B cell (primary cell): ENCODE measurements at regions not wholly inside any gene's neighbourhood (a gene's known extent, or its start where the extent isn't known, plus 50 kb on each side); places are given as distances from the start of the nearest gene placed in this dataset.

ENCODE experiments used
- ATAC-seq: fragments of 200-7000 bp; cut with Tn5 transposase; one replicate; pipeline ENCODE4 v1.10.0; 2021; ENCODE audit warnings: low read depth, mild to moderate bottlenecking, moderate number of reproducible peaks, moderate library complexity
- CTCF ChIA-PET: fragments of 350-600 bp; sonication (Branson Sonifier 250); formaldehyde crosslinking; loops from one replicate; lab custom pipeline; 2021; ENCODE audit warnings: antibody characterized with exemption, inconsistent platforms; lab: Charles Lee
- POLR2A ChIA-PET: fragments of 350-600 bp; sonication (Branson Sonifier 250); formaldehyde crosslinking; loops from one replicate; lab custom pipeline; 2021; ENCODE audit warnings: antibody characterized with exemption; lab: Charles Lee
- DNase-seq: peaks from one replicate; pipeline ENCODE4 v3.0.0; 2013
- H2AFZ ChIP-seq: 2 replicates; pipeline ENCODE4 v1.6.1; 2012; ENCODE audit warnings: mild to moderate bottlenecking, low read depth, low read length; ENCODE audit not compliant: insufficient read depth, poor library complexity, severe bottlenecking
- H3K27ac ChIP-seq, 2 donors: 1 replicate in 1 of 2; 2 replicates in 1 of 2; pipeline ENCODE4 v1.5.1; 2012 to 2013; ENCODE audit warnings: low read length in 2 of 2, mild to moderate bottlenecking in 2 of 2, moderate library complexity in 1 of 2
- H3K27me3 ChIP-seq, 4 experiments: fragments of 200-600 bp in 1 of 4; sonication (generic) in 1 of 4; replicated peaks in 1 of 4; 1 replicate in 2 of 4; 2 replicates in 2 of 4; pipeline versions ENCODE4 v1.6.1 to v1.7.0; 2013 to 2016; ENCODE audit warnings: low read length in 3 of 4, mild to moderate bottlenecking in 2 of 4, mixed read lengths in 1 of 4, moderate library complexity in 1 of 4; ENCODE audit not compliant: insufficient read depth in 4 of 4, control insufficient read depth in 3 of 4; ENCODE audit errors: control extremely low read depth in 1 of 4
- H3K36me3 ChIP-seq, 2 experiments: replicated peaks in 1 of 2; 1 replicate in 1 of 2; 2 replicates in 1 of 2; pipeline versions ENCODE4 v1.6.1 to v1.7.1; 2013; ENCODE audit warnings: low read length in 1 of 2; ENCODE audit not compliant: insufficient read depth in 2 of 2, control insufficient read depth in 1 of 2; ENCODE audit errors: control extremely low read depth in 1 of 2, extremely low read depth in 1 of 2
- H3K4me1 ChIP-seq, 2 donors: fragments of 200-600 bp in 1 of 2; sonication (generic) in 1 of 2; 1 replicate in 1 of 2; 2 replicates in 1 of 2; pipeline versions ENCODE4 v1.5.1 to v1.6.1; 2013 to 2017; ENCODE audit warnings: low read length in 2 of 2; ENCODE audit not compliant: control insufficient read depth in 2 of 2, insufficient read depth in 2 of 2
- H3K4me2 ChIP-seq: replicated peaks from 2 replicates; pipeline ENCODE3; 2012; ENCODE audit warnings: mild to moderate bottlenecking, low read depth, low read length; ENCODE audit not compliant: poor library complexity, severe bottlenecking
- H3K4me3 ChIP-seq, 5 experiments: fragments of 200-600 bp in 1 of 5; sonication (generic) in 1 of 5; 1 replicate in 3 of 5; 2 replicates in 2 of 5; pipeline versions ENCODE4 v1.5.1 to v1.7.0; 2011 to 2016; ENCODE audit warnings: low read length in 4 of 5, mild to moderate bottlenecking in 4 of 5, low read depth in 2 of 5, control low read depth in 1 of 5, moderate library complexity in 1 of 5; ENCODE audit not compliant: insufficient read depth in 1 of 5; ENCODE audit errors: control extremely low read depth in 1 of 5, extremely low read depth in 1 of 5
- H3K79me2 ChIP-seq: fragments of 200-600 bp; sonication (generic); one replicate; pipeline ENCODE4 v1.6.0; 2016; ENCODE audit warnings: low read length; ENCODE audit not compliant: control insufficient read depth, insufficient read depth
- H3K9ac ChIP-seq: fragments of 200-600 bp; sonication (generic); 2 replicates; pipeline ENCODE4 v1.6.1; 2017; ENCODE audit warnings: mild to moderate bottlenecking, low read length, moderate library complexity
- H3K9me3 ChIP-seq, 3 donors: one replicate each; pipeline versions ENCODE4 v1.6.1 to v1.7.1; 2013; ENCODE audit warnings: low read length in 2 of 3; ENCODE audit not compliant: control insufficient read depth in 2 of 3, insufficient read depth in 1 of 3; ENCODE audit errors: control extremely low read depth in 1 of 3
- H4K20me1 ChIP-seq: 2 replicates; pipeline ENCODE4 v1.6.0; 2012; ENCODE audit warnings: mild to moderate bottlenecking, low read length; ENCODE audit not compliant: insufficient read depth, control insufficient read depth, poor library complexity, severe bottlenecking
- H3K27ac Mint-ChIP-seq: one replicate; pipeline ENCODE4 v1.8.0; 2021; ENCODE audit warnings: mixed read lengths
- H3K27me3 Mint-ChIP-seq: one replicate; pipeline ENCODE4 v1.8.0; 2021; ENCODE audit warnings: mixed read lengths
- H3K4me1 Mint-ChIP-seq: one replicate; pipeline ENCODE4 v1.8.0; 2021; ENCODE audit warnings: mixed read lengths
- H3K4me3 Mint-ChIP-seq: one replicate; pipeline ENCODE4 v1.8.0; 2021; ENCODE audit warnings: mixed read lengths
- H3K9me3 Mint-ChIP-seq: one replicate; pipeline ENCODE4 v1.8.0; 2022; ENCODE audit warnings: mixed read lengths; ENCODE audit not compliant: insufficient read depth
- CTCF ChIP-seq: fragments of 200-600 bp; IDR thresholded peaks from one replicate; pipeline ENCODE4 v1.8.0; 2022; ENCODE audit warnings: antibody characterized with exemption, mild to moderate bottlenecking
- EZH2 ChIP-seq: IDR thresholded peaks from 2 replicates; pipeline ENCODE4 v1.6.1; 2012; ENCODE audit warnings: borderline replicate concordance, low read depth, mild to moderate bottlenecking, moderate library complexity, low read length; ENCODE audit not compliant: insufficient read depth, poor library complexity, severe bottlenecking
- WGBS: methylation state at CpG from one replicate; pipeline ENCODE4 v1.1.5; 2013; ENCODE audit warnings: missing lambda C conversion rate; ENCODE audit not compliant: insufficient coverage; 5-methylcytosine and 5-hydroxymethylcytosine counted together
- intact Hi-C: fragments of 100-400 bp; cut with micrococcal nuclease; formaldehyde crosslinking; loops from one replicate; pipeline ENCODE4 v1.10.0; 2022

GRCh38 chr13:68170961-68171360 is 940.8 kb upstream of the PCDH9 start:
- DNase-seq, result no peak
- H2AFZ ChIP-seq, result no peak overlapping the region
- no peaks in the 10 kb centered on the region for H3K27me3 ChIP-seq
- H3K9me3 ChIP-seq, result peaks cover 0 to 5% (median 0%) of the 10 kb centered on the region in 3 donors
- H3K9me3 Mint-ChIP-seq, result peaks cover 2% of the 10 kb centered on the region
- H3K36me3 ChIP-seq, result no peaks in the 10 kb centered on the region
- no peaks in the 10 kb centered on the region for H3K79me2 ChIP-seq
- TF ChIP-seq EZH2, result no peak
- TF ChIP-seq CTCF, result no peak
- H3K4me1 ChIP-seq, result no peaks in the 10 kb centered on the region
- CTCF ChIA-PET, result no interaction called here
- no peak overlapping the region for H3K9ac ChIP-seq
- H3K27ac Mint-ChIP-seq, result no peak overlapping the region
- ATAC-seq, result no peak
- H3K4me3 ChIP-seq, result no peak overlapping the region
- H4K20me1 ChIP-seq, result no peaks in the 10 kb centered on the region
- POLR2A ChIA-PET, result no interaction called here
- H3K4me3 Mint-ChIP-seq, result no peak overlapping the region
- no peak overlapping the region for H3K4me2 ChIP-seq
- WGBS, result 98% methylated on average over 34 of the region's 37 CpGs
- H3K27ac ChIP-seq, result no peak overlapping the region
- H3K27me3 Mint-ChIP-seq, result no peaks in the 10 kb centered on the region
- intact Hi-C loops, result no loop called here
- no peaks in the 10 kb centered on the region for H3K4me1 Mint-ChIP-seq

GRCh38 chr13:68168448-68168847 is 938.3 kb upstream of the PCDH9 start:
- no peaks in the 10 kb centered on the region for H4K20me1 ChIP-seq
- POLR2A ChIA-PET, result no interaction called here
- H3K4me1 ChIP-seq, result no peaks in the 10 kb centered on the region
- no peaks in the 10 kb centered on the region for H3K27me3 ChIP-seq
- TF ChIP-seq EZH2 (no peak), CTCF (no peak)
- H3K27ac ChIP-seq, result no peak overlapping the region
- DNase-seq (no peak), ATAC-seq (no peak)
- CTCF ChIA-PET, result no interaction called here
- Mint-ChIP-seq H3K4me1 (no peaks in the 10 kb centered on the region), H3K27ac (no peak overlapping the region), H3K27me3 (no peaks in the 10 kb centered on the region), H3K9me3 (peaks cover 2% of the 10 kb centered on the region), H3K4me3 (no peak overlapping the region)
- intact Hi-C loops, result no loop called here
- peaks cover 0 to 5% (median 1%) of the 10 kb centered on the region in 3 donors for H3K9me3 ChIP-seq
- H3K4me2 ChIP-seq, result no peak overlapping the region
- H3K79me2 ChIP-seq, result no peaks in the 10 kb centered on the region
- no peak overlapping the region for H2AFZ ChIP-seq
- H3K4me3 ChIP-seq, result no peak overlapping the region
- no peaks in the 10 kb centered on the region for H3K36me3 ChIP-seq
- no peak overlapping the region for H3K9ac ChIP-seq
